PC-3 (cell line): ENCODE measurements at regions not wholly inside any gene's neighbourhood (a gene's known extent, or its start where the extent isn't known, plus 50 kb on each side); places are given as distances from the start of the nearest gene placed in this dataset.

Experiments
- ATAC-seq: fragments of 200-7000 bp; cut with Tn5 transposase; 2 replicates; pipeline ENCODE4 v1.9.1; 2020; ENCODE audit warnings: mild to moderate bottlenecking, moderate library complexity
- BruUV-seq: library from RNA; stranded (reverse); fragments of 400-500 nt; replicated peaks from 2 replicates; lab custom pipeline; 2021; lab: Mats Ljungman, UMichigan
- CTCF ChIA-PET: fragments of 300-600 bp; sonication (Branson Sonifier 250); formaldehyde crosslinking; loops from one replicate; lab custom pipeline; 2022; ENCODE audit warnings: antibody characterized with exemption; lab: Charles Lee
- POLR2A ChIA-PET: fragments of 300-600 bp; sonication (Branson Sonifier 250); formaldehyde crosslinking; loops from one replicate; lab custom pipeline; 2022; ENCODE audit warnings: antibody characterized with exemption; ENCODE audit not compliant: unreplicated experiment; lab: Charles Lee
- DNase-seq: peaks from one replicate; pipeline ENCODE4 v3.0.0-alpha.2; 2015
- H2AFZ ChIP-seq: fragments of 300-600 bp; sonication (generic); 2 replicates; pipeline ENCODE4 v1.6.0; 2016; ENCODE audit warnings: antibody characterized with exemption, low read length
- H3F3A ChIP-seq: fragments of 300-600 bp; sonication (generic); one replicate; pipeline ENCODE4 v1.6.0; 2017; ENCODE audit warnings: antibody characterized with exemption, low read length, control low read depth, mild to moderate bottlenecking; ENCODE audit not compliant: unreplicated experiment
- H3K27ac ChIP-seq: fragments of 300-600 bp; sonication (generic); 2 replicates; pipeline ENCODE4 v1.5.1; 2016; ENCODE audit warnings: mild to moderate bottlenecking, low read length
- H3K27me3 ChIP-seq: fragments of 300-600 bp; sonication (generic); 2 replicates; pipeline ENCODE4 v1.6.1; 2016; ENCODE audit warnings: low read length, mixed read lengths
- H3K36me3 ChIP-seq: fragments of 300-600 bp; sonication (generic); 2 replicates; pipeline ENCODE4 v1.6.1; 2016; ENCODE audit warnings: low read depth, mixed run types, low read length, mixed read lengths
- H3K4me1 ChIP-seq: fragments of 300-600 bp; sonication (generic); 2 replicates; pipeline ENCODE4 v1.5.1; 2016; ENCODE audit warnings: low read length; ENCODE audit not compliant: insufficient read depth
- H3K4me2 ChIP-seq: fragments of 300-600 bp; sonication (generic); 2 replicates; pipeline ENCODE4 v1.6.0; 2016; ENCODE audit warnings: low read length
- H3K4me3 ChIP-seq: fragments of 300-600 bp; sonication (generic); 2 replicates; pipeline ENCODE4 v1.5.1; 2016; ENCODE audit warnings: mild to moderate bottlenecking, low read length, mixed read lengths
- H3K79me2 ChIP-seq: fragments of 300-600 bp; sonication (generic); 2 replicates; pipeline ENCODE4 v1.6.1; 2017; ENCODE audit warnings: low read length, mixed read lengths
- H3K9ac ChIP-seq: fragments of 300-600 bp; sonication (generic); 2 replicates; pipeline ENCODE4 v1.6.0; 2016; ENCODE audit warnings: mild to moderate bottlenecking, low read length
- H3K9me2 ChIP-seq: fragments of 300-600 bp; sonication (generic); replicated peaks from 2 replicates; pipeline ENCODE4 v1.6.1; 2016; ENCODE audit warnings: mixed run types, low read length, mixed read lengths
- H3K9me3 ChIP-seq: fragments of 300-600 bp; sonication (generic); 2 replicates; pipeline ENCODE4 v1.6.1; 2016; ENCODE audit warnings: low read length, mixed read lengths
- H4K20me1 ChIP-seq: fragments of 300-600 bp; sonication (generic); 2 replicates; pipeline ENCODE4 v1.6.1; 2016; ENCODE audit warnings: low read length, mixed read lengths
- CTCF ChIP-seq: fragments of 300-600 bp; sonication (generic); conservative IDR thresholded peaks from 2 replicates; pipeline ENCODE4 v1.5.1; 2017; ENCODE audit warnings: antibody characterized with exemption, low read depth, mild to moderate bottlenecking, low read length
- EZH2 ChIP-seq: fragments of 300-600 bp; sonication (generic); IDR thresholded peaks from one replicate; pipeline ENCODE4 v1.6.1; 2017; ENCODE audit warnings: antibody characterized with exemption, mild to moderate bottlenecking, low read length; ENCODE audit not compliant: unreplicated experiment
- EZH2phosphoT487 ChIP-seq: fragments of 300-600 bp; sonication (generic); IDR thresholded peaks from 2 replicates; pipeline ENCODE4 v1.6.1; 2018; ENCODE audit warnings: mild to moderate bottlenecking, antibody characterized with exemption, low read length, borderline replicate concordance
- intact Hi-C: fragments of 100-400 bp; cut with micrococcal nuclease; formaldehyde crosslinking; loops from 2 replicates; pipeline ENCODE4 v1.9.0; 2023

GRCh38 chr2:7992612-7993602 is 688.9 kb upstream of the ID2 start:
- Histone ChIP-seq H4K20me1 (no peaks in the 10 kb centered on the region), H3K79me2 (no peaks in the 10 kb centered on the region), H3K4me2 (no peak overlapping the region), H3F3A (no peaks in the 10 kb centered on the region), H3K9me3 (no peaks in the 10 kb centered on the region), H3K36me3 (no peaks in the 10 kb centered on the region), H3K9ac (no peak overlapping the region), H3K9me2 (no peaks in the 10 kb centered on the region; the same call in 1 of the 2 replicates), H3K4me3 (no peak overlapping the region), H3K4me1 (0 out of 2 replicates have a peak, but pooled peaks cover 3% of the 10 kb centered on the region), H3K27ac (no peak overlapping the region), H3K27me3 (no peaks in the 10 kb centered on the region), H2AFZ (no peak overlapping the region)
- ATAC-seq, result no peak
- BruUV-seq, result no TSS peak
- peak; percentile 18 for DNase-seq
- ChIA-PET CTCF (no interaction called here), POLR2A (no interaction called here)
- TF ChIP-seq CTCF (no peak), EZH2 (no peak), EZH2phosphoT487 (no peak)
- intact Hi-C loops, result no loop called here

- Histone ChIP-seq H2AFZ (no peak overlapping the region), H4K20me1 (no peaks in the 10 kb centered on the region), H3K9me2 (no peaks in the 10 kb centered on the region; the same call in 1 of the 2 replicates), H3K4me2 (no peak overlapping the region), H3K36me3 (no peaks in the 10 kb centered on the region), H3K9ac (no peak overlapping the region), H3K27ac (no peak overlapping the region), H3K4me1 (no peaks in the 10 kb centered on the region), H3K4me3 (no peak overlapping the region), H3F3A (no peaks in the 10 kb centered on the region), H3K27me3 (no peaks in the 10 kb centered on the region), H3K79me2 (no peaks in the 10 kb centered on the region), H3K9me3 (no peaks in the 10 kb centered on the region)
- no peak for TF ChIP-seq EZH2phosphoT487
- TF ChIP-seq CTCF, result no peak
- no peak for TF ChIP-seq EZH2
- ATAC-seq (no peak), DNase-seq (no peak)
- ChIA-PET CTCF (no interaction called here), POLR2A (no interaction called here)
- BruUV-seq, result no TSS peak
- intact Hi-C loops, result no loop called here
Observed at GRCh38 chr2:7994397-7994951, 687.4 kb upstream of the ID2 start.

DNA sequence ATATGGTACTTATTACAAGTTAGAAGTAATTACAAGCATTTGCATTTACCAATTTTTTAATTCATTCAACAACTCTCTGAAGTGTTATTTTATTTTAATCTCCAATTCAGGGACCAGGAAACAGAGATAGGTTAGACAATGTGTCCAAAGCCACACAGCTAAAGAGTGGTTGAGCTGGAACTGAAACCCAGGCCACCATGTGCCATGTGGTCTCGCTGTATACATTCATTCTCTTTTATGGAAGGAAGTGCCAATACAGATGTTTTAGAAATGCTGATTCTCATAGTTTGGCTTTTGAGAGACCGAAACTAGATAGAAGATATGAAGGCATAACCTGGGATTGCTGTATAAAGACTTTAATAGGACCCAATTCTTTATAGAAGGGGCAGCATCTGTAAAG is 684.6 kb upstream of the ID2 start:
- ATAC-seq (no peak), DNase-seq (no peak)
- Histone ChIP-seq H3K4me2 (no peak overlapping the region), H3K4me3 (no peak overlapping the region), H3K9ac (no peak overlapping the region), H3K27me3 (no peaks in the 10 kb centered on the region), H3K9me2 (no peaks in the 10 kb centered on the region; the same call in 1 of the 2 replicates), H3K27ac (no peak overlapping the region), H3K36me3 (no peaks in the 10 kb centered on the region), H3K9me3 (no peaks in the 10 kb centered on the region), H3K79me2 (no peaks in the 10 kb centered on the region), H2AFZ (no peak overlapping the region), H4K20me1 (no peaks in the 10 kb centered on the region), H3F3A (no peaks in the 10 kb centered on the region), H3K4me1 (no peaks in the 10 kb centered on the region)
- ChIA-PET CTCF (interaction anchor here (0.5 kb wide), 1 partner anchor 18 kb away, joined by 4 read pairs; no protein-coding TSS in a partner anchor), POLR2A (no interaction called here)
- TF ChIP-seq EZH2phosphoT487, result no peak
- no peak for TF ChIP-seq CTCF
- no TSS peak for BruUV-seq
- intact Hi-C loops, result no loop called here
